Activated naive CD8-positive, alpha-beta T cell treated with anti-CD3 and anti-CD28 coated beads for 36 hours (primary cell): ENCODE measurements at regions not wholly inside any gene's neighbourhood (a gene's known extent, or its start where the extent isn't known, plus 50 kb on each side); places are given as distances from the start of the nearest gene placed in this dataset.

Experiments used
- DNase-seq: peaks from one replicate; pipeline ENCODE4 v3.0.0; 2021
- H3K27ac Mint-ChIP-seq: one replicate; pipeline ENCODE4 v1.8.0; 2022; ENCODE audit warnings: mild to moderate bottlenecking, moderate library complexity, mixed read lengths
- H3K27me3 Mint-ChIP-seq: one replicate; pipeline ENCODE4 v1.8.0; 2022; ENCODE audit warnings: mild to moderate bottlenecking, mixed read lengths
- H3K36me3 Mint-ChIP-seq: one replicate; pipeline ENCODE4 v1.8.0; 2021; ENCODE audit warnings: mild to moderate bottlenecking, mixed read lengths
- H3K4me1 Mint-ChIP-seq: one replicate; pipeline ENCODE4 v1.8.0; 2021; ENCODE audit warnings: mixed read lengths
- H3K4me3 Mint-ChIP-seq: one replicate; pipeline ENCODE4 v1.8.0; 2022; ENCODE audit warnings: mild to moderate bottlenecking, moderate library complexity, mixed read lengths
- H3K9me3 Mint-ChIP-seq: one replicate; pipeline ENCODE4 v1.8.0; 2022; ENCODE audit warnings: mixed read lengths

DNA sequence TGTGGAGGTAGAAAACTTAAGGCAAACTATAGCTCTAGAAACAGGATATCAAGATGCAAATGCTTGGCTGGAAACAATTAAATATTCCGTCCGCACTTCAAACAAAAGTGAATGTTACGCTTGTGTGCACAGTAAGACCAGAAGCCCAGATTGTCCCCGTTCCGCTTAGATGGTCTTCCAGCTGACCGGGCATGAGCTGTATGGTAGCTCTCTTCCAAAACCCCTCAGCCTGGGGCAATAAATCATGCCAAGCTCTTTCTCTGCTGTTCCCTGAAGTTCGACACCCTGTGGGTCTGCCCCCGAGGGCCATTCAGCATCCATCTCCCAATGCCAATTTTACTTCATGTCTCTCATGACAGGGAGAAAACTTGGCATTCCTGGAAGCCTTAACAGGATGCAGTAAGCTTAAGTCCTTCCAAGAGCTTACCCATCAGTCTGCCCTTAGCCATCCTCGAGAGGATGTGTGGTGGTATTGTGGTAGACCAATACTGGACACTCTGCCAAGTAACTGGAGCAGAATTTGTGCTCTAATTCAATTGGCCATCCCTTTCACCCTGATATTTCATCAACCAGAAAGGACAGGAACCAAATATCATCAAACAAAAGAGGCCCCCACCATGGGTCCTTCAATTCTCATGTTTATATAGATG lies 70.7 kb upstream of the RANBP6 start:
- H3K27ac Mint-ChIP-seq = no peak overlapping the region
- H3K4me3 Mint-ChIP-seq = no peak overlapping the region
- no peaks in the 10 kb centered on the region for H3K36me3 Mint-ChIP-seq
- H3K27me3 Mint-ChIP-seq = no peaks in the 10 kb centered on the region
- no peaks in the 10 kb centered on the region for H3K9me3 Mint-ChIP-seq
- DNase-seq = no peak
- no peaks in the 10 kb centered on the region for H3K4me1 Mint-ChIP-seq

GRCh38 chr9:6080154-6080716 lies 64.8 kb upstream of the RANBP6 start:
- Mint-ChIP-seq H3K4me3 (peak overlapping the region; percentile 84), H3K36me3 (no peaks in the 10 kb centered on the region), H3K27me3 (no peaks in the 10 kb centered on the region), H3K27ac (peak overlapping the region; percentile 89), H3K4me1 (peaks cover 5% of the 10 kb centered on the region), H3K9me3 (no peaks in the 10 kb centered on the region)
- peak; percentile 66 for DNase-seq

GRCh38 chr9:6079386-6079785 lies 64.0 kb upstream of the RANBP6 start:
- peaks cover 5% of the 10 kb centered on the region for H3K4me1 Mint-ChIP-seq
- no peak for DNase-seq
- H3K4me3 Mint-ChIP-seq = peak overlapping the region; percentile 84
- H3K27ac Mint-ChIP-seq = peak overlapping the region; percentile 89
- no peaks in the 10 kb centered on the region for H3K9me3 Mint-ChIP-seq
- no peaks in the 10 kb centered on the region for H3K36me3 Mint-ChIP-seq
- no peaks in the 10 kb centered on the region for H3K27me3 Mint-ChIP-seq

GRCh38 chr9:6078382-6079105 lies 63.1 kb upstream of the RANBP6 start:
- H3K4me1 Mint-ChIP-seq = peaks cover 5% of the 10 kb centered on the region
- H3K27ac Mint-ChIP-seq = no peak overlapping the region
- H3K9me3 Mint-ChIP-seq = no peaks in the 10 kb centered on the region
- no peaks in the 10 kb centered on the region for H3K36me3 Mint-ChIP-seq
- no peak for DNase-seq
- H3K4me3 Mint-ChIP-seq = no peak overlapping the region
- no peaks in the 10 kb centered on the region for H3K27me3 Mint-ChIP-seq

GRCh38 chr9:6076851-6077250 lies 61.4 kb upstream of the RANBP6 start:
- Mint-ChIP-seq H3K36me3 (no peaks in the 10 kb centered on the region), H3K9me3 (no peaks in the 10 kb centered on the region), H3K4me1 (peaks cover 5% of the 10 kb centered on the region), H3K4me3 (no peak overlapping the region), H3K27ac (no peak overlapping the region), H3K27me3 (no peaks in the 10 kb centered on the region)
- DNase-seq = no peak

- H3K4me1 Mint-ChIP-seq = peaks cover 12% of the 10 kb centered on the region
- no peaks in the 10 kb centered on the region for H3K27me3 Mint-ChIP-seq
- H3K4me3 Mint-ChIP-seq = no peak overlapping the region
- H3K9me3 Mint-ChIP-seq = peaks cover 11% of the 10 kb centered on the region
- H3K36me3 Mint-ChIP-seq = peaks cover 13% of the 10 kb centered on the region
- no peak overlapping the region for H3K27ac Mint-ChIP-seq
- DNase-seq = no peak
Measured at GRCh38 chr9:6073731-6074130, 58.3 kb upstream of the RANBP6 start.

- no peak overlapping the region for H3K4me3 Mint-ChIP-seq
- peaks cover 16% of the 10 kb centered on the region for H3K36me3 Mint-ChIP-seq
- H3K27ac Mint-ChIP-seq = no peak overlapping the region
- H3K4me1 Mint-ChIP-seq = peaks cover 15% of the 10 kb centered on the region
- H3K27me3 Mint-ChIP-seq = no peaks in the 10 kb centered on the region
- DNase-seq = no peak
- H3K9me3 Mint-ChIP-seq = peaks cover 11% of the 10 kb centered on the region
Measured at GRCh38 chr9:6072865-6073264, 57.4 kb upstream of the RANBP6 start.

DNA sequence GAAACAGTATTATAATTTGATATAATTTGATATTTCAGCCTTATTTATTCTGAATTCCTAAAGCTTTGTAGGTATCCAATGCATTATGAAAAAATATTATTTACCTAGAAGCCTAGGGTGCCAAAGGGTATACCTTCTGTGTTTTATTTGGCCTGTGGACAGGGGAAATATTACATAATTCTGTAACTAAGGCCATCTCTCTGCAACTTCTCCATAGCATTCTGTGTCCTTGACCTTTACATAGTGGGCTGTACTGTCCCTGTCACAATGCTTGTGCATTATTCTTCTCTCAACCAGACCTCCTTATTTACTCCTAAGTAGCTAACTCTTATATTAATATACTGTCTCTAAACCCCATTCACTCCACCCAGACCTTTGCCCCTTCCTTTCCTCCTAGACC lies 57.0 kb upstream of the RANBP6 start:
- Mint-ChIP-seq H3K4me3 (no peak overlapping the region), H3K9me3 (peaks cover 11% of the 10 kb centered on the region), H3K27ac (no peak overlapping the region), H3K27me3 (no peaks in the 10 kb centered on the region), H3K36me3 (peaks cover 18% of the 10 kb centered on the region), H3K4me1 (peaks cover 15% of the 10 kb centered on the region)
- no peak for DNase-seq

DNA sequence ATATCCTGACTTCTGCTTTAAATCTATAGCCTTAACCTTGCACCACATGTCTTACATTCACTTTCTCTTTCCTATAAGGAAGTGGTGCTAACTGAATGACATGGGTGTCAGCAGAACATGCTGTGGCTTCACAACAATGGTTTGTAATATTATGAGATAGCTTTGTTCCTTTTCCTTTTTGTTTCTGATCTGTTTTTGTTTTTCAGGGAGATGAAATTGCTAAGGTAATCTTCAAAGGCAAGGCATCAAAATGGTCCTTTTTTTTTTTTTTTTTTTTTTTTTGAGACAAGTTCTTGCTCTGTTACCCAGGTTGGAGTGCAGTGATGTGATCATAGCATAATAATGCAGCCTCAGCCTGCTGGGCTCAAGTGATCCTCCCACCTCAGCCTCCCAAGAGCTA lies 53.6 kb upstream of the RANBP6 start:
- Mint-ChIP-seq H3K9me3 (peaks cover 11% of the 10 kb centered on the region), H3K4me1 (peaks cover 15% of the 10 kb centered on the region), H3K36me3 (peaks cover 18% of the 10 kb centered on the region), H3K4me3 (peak overlapping the region; percentile 54), H3K27ac (peak overlapping the region; percentile 88), H3K27me3 (no peaks in the 10 kb centered on the region)
- DNase-seq = no peak

DNA sequence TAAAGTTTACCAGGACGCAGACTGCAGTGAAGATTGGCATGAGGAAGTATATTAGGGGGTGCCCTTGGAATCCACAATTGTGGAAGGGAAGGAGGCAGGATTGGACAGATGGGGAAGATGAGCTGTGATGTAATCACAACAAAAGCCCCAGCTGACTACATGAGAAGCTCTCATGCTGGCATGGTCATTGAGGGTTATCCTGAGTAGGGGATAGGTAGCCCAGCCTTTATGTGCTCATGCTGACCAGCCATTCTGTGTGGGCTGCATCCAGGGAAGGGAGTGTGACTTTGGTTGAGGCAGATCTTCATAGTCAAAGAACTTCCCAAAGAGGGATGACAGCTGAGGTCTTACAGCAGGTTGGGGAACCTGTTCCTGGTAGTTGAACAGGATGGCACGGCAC lies 52.0 kb upstream of the RANBP6 start:
- H3K27ac Mint-ChIP-seq = no peak overlapping the region
- H3K4me3 Mint-ChIP-seq = no peak overlapping the region
- peaks cover 11% of the 10 kb centered on the region for H3K9me3 Mint-ChIP-seq

More for the DNA sequence above, 52.0 kb upstream of the RANBP6 start:
- DNase-seq = no peak
- H3K27me3 Mint-ChIP-seq = peaks cover 3% of the 10 kb centered on the region
- H3K36me3 Mint-ChIP-seq = peaks cover 18% of the 10 kb centered on the region
- H3K4me1 Mint-ChIP-seq = peaks cover 16% of the 10 kb centered on the region
